HepG2 (cell line): ENCODE measurements at regions not wholly inside any gene's neighbourhood (a gene's known extent, or its start where the extent isn't known, plus 50 kb on each side); places are given as distances from the start of the nearest gene placed in this dataset.

Source experiments
- ARID5B ChIP-seq: IDR thresholded peaks from 2 replicates; pipeline ENCODE4 v1.4.0; 2020; ENCODE audit warnings: mild to moderate bottlenecking, missing genetic modification reagents
- KDM5A ChIP-seq: fragments of 200-600 bp; sonication (generic); IDR thresholded peaks from 2 replicates; pipeline ENCODE4 v1.7.0; 2018; ENCODE audit warnings: antibody characterized with exemption, mild to moderate bottlenecking, low read length, borderline replicate concordance
- PAWR ChIP-seq: sonication (generic); formaldehyde crosslinking; IDR thresholded peaks from 2 replicates; pipeline ENCODE4 v1.4.0; 2020; ENCODE audit warnings: missing genetic modification reagents, mild to moderate bottlenecking, borderline replicate concordance
- ZBTB10 ChIP-seq: sonication (generic); formaldehyde crosslinking; IDR thresholded peaks from 2 replicates; pipeline ENCODE4 v1.4.0; 2020; ENCODE audit warnings: missing genetic modification reagents, borderline replicate concordance
- ZC3H4 ChIP-seq: sonication (generic); formaldehyde crosslinking; IDR thresholded peaks from 2 replicates; pipeline ENCODE4 v1.4.0; 2020; ENCODE audit warnings: missing genetic modification reagents, borderline replicate concordance
- ZFP37 ChIP-seq: sonication (generic); formaldehyde crosslinking; IDR thresholded peaks from 2 replicates; pipeline ENCODE4 v1.4.0; 2020; ENCODE audit warnings: missing genetic modification reagents, borderline replicate concordance
- ZNF18 ChIP-seq: sonication (generic); formaldehyde crosslinking; IDR thresholded peaks from 2 replicates; pipeline ENCODE4 v1.8.0; 2022; ENCODE audit warnings: mild to moderate bottlenecking, missing genetic modification reagents; ENCODE audit not compliant: insufficient replicate concordance
- ZNF318 ChIP-seq: sonication (generic); formaldehyde crosslinking; IDR thresholded peaks from 2 replicates; pipeline ENCODE4 v1.4.0; 2020; ENCODE audit warnings: mild to moderate bottlenecking, missing genetic modification reagents
- ZNF674 ChIP-seq: sonication (generic); formaldehyde crosslinking; IDR thresholded peaks from 2 replicates; pipeline ENCODE4 v1.5.0; 2020; ENCODE audit warnings: low read depth, mild to moderate bottlenecking, missing genetic modification reagents
- TF ChIP-seq, protein P1 (sequence below): IDR thresholded peaks from 2 replicates; pipeline ENCODE4 v1.6.1; 2016; ENCODE audit warnings: mild to moderate bottlenecking

- TF ChIP-seq ZBTB10 (CRISPR knock-in tag) (no peak), ZNF674 (CRISPR knock-in tag) (no peak), ZNF318 (no peak), KDM5A (no peak), PAWR (CRISPR knock-in tag) (no peak), ZC3H4 (CRISPR knock-in tag) (no peak), ARID5B (CRISPR knock-in tag) (no peak), ZNF18 (CRISPR knock-in tag) (no peak), ZFP37 (CRISPR knock-in tag) (no peak)
- TF ChIP-seq, protein P1, sequence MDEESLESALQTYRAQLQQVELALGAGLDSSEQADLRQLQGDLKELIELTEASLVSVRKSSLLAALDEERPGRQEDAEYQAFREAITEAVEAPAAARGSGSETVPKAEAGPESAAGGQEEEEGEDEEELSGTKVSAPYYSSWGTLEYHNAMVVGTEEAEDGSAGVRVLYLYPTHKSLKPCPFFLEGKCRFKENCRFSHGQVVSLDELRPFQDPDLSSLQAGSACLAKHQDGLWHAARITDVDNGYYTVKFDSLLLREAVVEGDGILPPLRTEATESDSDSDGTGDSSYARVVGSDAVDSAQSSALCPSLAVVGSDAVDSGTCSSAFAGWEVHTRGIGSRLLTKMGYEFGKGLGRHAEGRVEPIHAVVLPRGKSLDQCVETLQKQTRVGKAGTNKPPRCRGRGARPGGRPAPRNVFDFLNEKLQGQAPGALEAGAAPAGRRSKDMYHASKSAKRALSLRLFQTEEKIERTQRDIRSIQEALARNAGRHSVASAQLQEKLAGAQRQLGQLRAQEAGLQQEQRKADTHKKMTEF (CRISPR knock-in tag) = no peak
- TF ChIP-seq, all 625 proteins: peak for 0
Measured at GRCh38 chr7:34365011-34365410, 293.0 kb upstream of the NPSR1 start (continued).
